T-helper 1 cell treated with Interleukin-12 subunit alpha and Interleukin-12 subunit beta and Interleukin-4 antibody, amounts not matched to agents 30 ng/mL and 1 ng/mL, for 36 hours (primary cell): ENCODE measurements at regions not wholly inside any gene's neighbourhood (a gene's known extent, or its start where the extent isn't known, plus 50 kb on each side); places are given as distances from the start of the nearest gene placed in this dataset.

Source experiments
- intact Hi-C: fragments of 100-400 bp; cut with micrococcal nuclease; formaldehyde crosslinking; loops from one replicate; pipeline ENCODE4 v1.15.1; 2024

- intact Hi-C loops = loop anchor here (10.0 kb wide), 1 partner anchor 54 kb away; no protein-coding TSS in a partner anchor
Observed at GRCh38 chr12:4001031-4001430, 127.8 kb upstream of the PARP11 start.

GRCh38 chr12:3999904-4000303, 126.7 kb upstream of the PARP11 start:
- intact Hi-C loops = loop anchor here (10.0 kb wide), 1 partner anchor 55 kb away; no protein-coding TSS in a partner anchor

- intact Hi-C loops = no loop called here
Observed at GRCh38 chr12:3998968-3999792, 126.0 kb upstream of the PARP11 start.

GRCh38 chr12:3998397-3998796, 125.2 kb upstream of the PARP11 start:
- intact Hi-C loops = no loop called here

- intact Hi-C loops = no loop called here
Observed at GRCh38 chr12:3996322-3996721, 123.1 kb upstream of the PARP11 start.

GRCh38 chr12:3995306-3995705, 122.1 kb upstream of the PARP11 start:
- intact Hi-C loops = loop anchor here (1.0 to 2.0 kb wide), 4 partner anchors 110 to 531 kb away; no protein-coding TSS in a partner anchor

- intact Hi-C loops = loop anchor here (2.0 kb wide), 1 partner anchor 532 kb away; no protein-coding TSS in a partner anchor
Observed at GRCh38 chr12:3994500-3994899, 121.3 kb upstream of the PARP11 start.

- intact Hi-C loops = no loop called here
Observed at GRCh38 chr12:3992945-3993344, 119.7 kb upstream of the PARP11 start.

GRCh38 chr12:3991798-3992580, 118.8 kb upstream of the PARP11 start:
- intact Hi-C loops = no loop called here

- intact Hi-C loops = no loop called here
Observed at GRCh38 chr12:3990501-3991280, 117.5 kb upstream of the PARP11 start.

GRCh38 chr12:3989218-3989550, 116.0 kb upstream of the PARP11 start:
- intact Hi-C loops = loop anchor here (2.0 kb wide), 1 partner anchor 14 kb away; no protein-coding TSS in a partner anchor

GRCh38 chr12:3988519-3989217, 115.5 kb upstream of the PARP11 start:
- intact Hi-C loops = loop anchor here (2.0 kb wide), 1 partner anchor 14 kb away; no protein-coding TSS in a partner anchor

- intact Hi-C loops = no loop called here
Observed at GRCh38 chr12:3987571-3987970, 114.4 kb upstream of the PARP11 start.

GRCh38 chr12:3980504-3981272, 107.5 kb upstream of the PARP11 start:
- intact Hi-C loops = no loop called here

- intact Hi-C loops = no loop called here
Observed at GRCh38 chr12:3977621-3978020, 104.4 kb upstream of the PARP11 start.

- intact Hi-C loops = no loop called here
Observed at GRCh38 chr12:3976351-3976938, 103.2 kb upstream of the PARP11 start.

- intact Hi-C loops = loop anchor here (2.0 kb wide), 1 partner anchor 13 kb away; no protein-coding TSS in a partner anchor
Observed at GRCh38 chr12:3975652-3976051, 102.5 kb upstream of the PARP11 start.

GRCh38 chr12:3974883-3975282, 101.7 kb upstream of the PARP11 start:
- intact Hi-C loops = loop anchor here (2.0 to 5.0 kb wide), 2 partner anchors 14 to 38 kb away; no protein-coding TSS in a partner anchor

- intact Hi-C loops = loop anchor here (2.0 to 5.0 kb wide), 3 partner anchors 15 to 37 kb away; no protein-coding TSS in a partner anchor
Observed at GRCh38 chr12:3973973-3974644, 100.9 kb upstream of the PARP11 start.
